NCI-H146 treated with DMSO at 0.1 percent for 48 hours (cell line): ENCODE measurements at regions not wholly inside any gene's neighbourhood (a gene's known extent, or its start where the extent isn't known, plus 50 kb on each side); places are given as distances from the start of the nearest gene placed in this dataset.

Experiments used
- DNase-seq: peaks from one replicate; lab custom pipeline; 2025; ENCODE audit not compliant: unreplicated experiment; lab: John Stamatoyannopoulos, UW

DNA sequence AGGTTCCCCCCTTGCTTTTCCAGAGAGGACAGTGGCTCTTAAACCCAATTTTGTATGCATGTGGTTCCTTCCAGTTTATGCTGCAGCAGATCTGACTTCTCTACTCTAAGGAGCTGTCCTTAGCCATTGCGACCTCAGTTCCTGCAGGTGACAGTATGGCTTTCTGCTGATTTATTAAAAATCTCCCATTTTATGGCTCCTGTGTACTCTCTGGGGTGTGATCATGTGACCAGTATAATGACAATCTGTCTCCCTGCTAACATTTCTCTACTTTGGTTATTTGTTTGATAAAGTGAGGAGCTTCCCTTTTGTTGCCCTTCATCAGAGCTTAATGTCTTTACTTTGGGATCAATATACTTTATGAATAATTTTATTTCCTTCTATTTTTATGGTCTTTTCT lies 148.7 kb upstream of the VRK2 start:
- no peak for DNase-seq

- no peak for DNase-seq
Observed at GRCh38 chr2:57899898-57900297, 146.7 kb upstream of the VRK2 start.

DNA sequence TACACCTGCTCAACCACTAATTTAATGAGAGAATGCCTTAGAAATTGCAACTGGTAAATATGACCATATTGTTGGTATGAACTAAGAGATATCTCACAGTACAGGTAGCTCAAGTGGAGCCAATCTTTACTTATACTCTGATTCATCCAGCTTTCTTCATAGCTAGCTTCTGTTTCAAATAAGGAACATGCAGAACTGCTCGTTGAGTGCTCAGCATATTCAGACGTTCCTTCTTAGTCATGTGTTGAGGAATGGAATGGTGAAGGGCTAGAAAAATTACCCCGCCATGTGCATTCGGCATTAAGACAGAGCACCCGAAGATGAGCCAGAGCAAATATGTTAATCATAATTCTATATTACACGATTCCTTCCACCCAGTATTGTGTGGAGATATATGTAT lies 144.0 kb upstream of the VRK2 start:
- DNase-seq = no peak

DNA sequence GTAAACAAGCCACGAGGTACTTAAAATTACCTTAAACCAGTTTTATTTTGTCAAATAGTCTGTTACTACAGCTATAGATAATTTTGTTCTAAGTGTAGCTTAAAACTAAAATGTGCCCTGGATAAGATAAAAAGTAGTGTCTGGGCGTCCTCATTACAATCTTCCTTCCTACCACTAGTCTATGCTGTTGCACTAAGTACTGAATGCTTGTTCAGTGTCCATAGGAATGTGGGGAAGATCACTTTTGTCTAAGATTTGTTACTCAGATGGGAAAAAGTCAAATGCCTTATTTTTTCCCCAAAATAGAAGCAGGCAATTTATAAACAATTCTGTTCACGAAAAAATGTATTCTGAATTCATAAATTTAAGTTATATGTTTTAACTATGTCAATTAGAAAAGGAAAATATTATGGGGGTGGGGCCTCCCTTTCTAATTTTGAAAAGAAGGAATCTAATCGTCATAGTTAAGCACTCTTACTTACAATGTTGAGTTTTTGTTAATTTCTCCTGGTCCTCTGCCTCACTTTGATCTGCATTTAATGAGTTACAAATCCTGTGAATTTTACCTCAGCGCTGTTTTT lies 140.4 kb upstream of the VRK2 start:
- DNase-seq = peak; percentile 49

DNA sequence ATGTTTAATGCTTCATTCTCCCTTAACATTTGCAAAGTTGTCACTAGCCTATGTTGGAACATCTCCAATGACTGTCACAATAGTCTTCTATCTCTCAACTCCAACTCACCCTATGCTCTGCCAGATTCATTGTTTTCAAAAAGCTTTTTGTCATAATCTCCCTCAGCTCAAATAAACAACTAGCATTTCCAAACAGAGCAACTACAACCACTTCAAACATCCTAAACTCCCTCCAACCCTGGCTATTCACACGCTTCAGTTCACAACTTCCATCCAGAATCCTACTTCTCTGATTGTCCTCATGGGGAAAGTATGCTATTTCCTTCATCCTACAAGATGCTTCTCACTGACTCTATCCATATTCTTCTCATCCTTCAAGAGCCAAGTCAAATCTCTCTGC lies 139.2 kb upstream of the VRK2 start:
- DNase-seq = no peak

DNA sequence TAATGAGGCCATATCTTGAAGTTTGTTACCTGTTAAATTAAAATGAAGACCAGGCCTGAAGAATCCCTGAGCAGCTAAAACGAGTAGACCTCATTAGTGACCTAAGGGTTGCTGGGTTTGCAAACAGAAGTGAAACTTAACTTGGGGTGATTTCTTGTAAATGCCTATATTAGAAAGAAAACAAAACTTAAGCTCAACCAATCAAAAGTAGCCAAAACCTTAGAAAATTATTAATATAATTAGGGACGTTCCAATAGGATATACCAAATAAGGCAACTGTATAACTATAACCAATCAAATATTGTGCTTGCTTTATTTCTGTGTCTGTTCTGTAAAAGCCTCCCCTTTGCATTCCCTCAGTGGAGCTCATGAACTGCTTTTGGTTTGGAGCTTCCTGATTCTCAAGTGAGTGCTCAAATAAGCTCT lies 137.9 kb upstream of the VRK2 start:
- no peak for DNase-seq

DNA sequence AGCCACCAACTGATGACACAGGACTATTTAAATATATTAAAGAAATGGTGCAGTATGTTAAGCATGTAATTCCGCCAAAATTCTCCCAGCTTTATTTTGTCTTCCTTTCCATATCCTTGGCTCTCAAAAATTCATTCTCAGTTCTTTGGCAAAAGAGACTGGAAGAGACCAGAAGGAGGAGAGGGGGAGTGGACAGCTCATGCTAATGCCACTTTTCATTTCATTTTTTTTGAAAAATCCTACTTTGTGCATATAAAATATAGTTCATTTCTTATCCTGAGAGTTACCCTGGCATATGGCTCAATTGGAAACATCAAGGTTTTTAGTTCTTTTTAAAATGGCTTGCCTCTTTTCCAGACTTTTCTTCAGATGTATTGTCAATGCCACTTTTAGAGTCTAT lies 128.5 kb upstream of the VRK2 start:
- no peak for DNase-seq

DNA sequence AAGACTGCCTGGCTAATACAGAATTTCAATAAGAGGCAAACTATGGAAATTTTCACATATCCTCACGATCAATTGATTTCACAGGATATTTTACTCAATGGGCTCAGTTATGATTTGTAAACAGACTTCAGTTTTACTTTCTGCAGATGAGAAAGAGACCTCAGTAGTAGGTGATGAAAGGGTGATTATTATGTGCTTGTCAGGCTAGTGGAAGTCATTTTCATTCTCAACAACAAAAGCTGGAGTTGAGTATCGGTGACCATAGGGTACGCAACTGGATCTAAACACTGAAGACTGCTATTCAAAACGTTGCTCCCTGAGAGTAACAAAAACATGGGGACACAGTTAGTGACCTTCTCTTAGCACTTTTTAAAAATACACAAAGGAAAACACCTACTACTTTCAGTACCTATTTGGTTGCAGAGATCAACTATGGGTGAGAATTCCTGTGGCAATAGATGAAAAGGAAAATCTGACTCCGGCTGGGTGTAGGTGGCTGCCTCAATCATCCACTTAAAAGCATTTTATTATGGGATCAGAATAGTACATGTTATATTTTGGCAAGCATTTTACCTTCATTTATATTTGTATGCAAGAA lies 126.2 kb upstream of the VRK2 start:
- DNase-seq = no peak

DNA sequence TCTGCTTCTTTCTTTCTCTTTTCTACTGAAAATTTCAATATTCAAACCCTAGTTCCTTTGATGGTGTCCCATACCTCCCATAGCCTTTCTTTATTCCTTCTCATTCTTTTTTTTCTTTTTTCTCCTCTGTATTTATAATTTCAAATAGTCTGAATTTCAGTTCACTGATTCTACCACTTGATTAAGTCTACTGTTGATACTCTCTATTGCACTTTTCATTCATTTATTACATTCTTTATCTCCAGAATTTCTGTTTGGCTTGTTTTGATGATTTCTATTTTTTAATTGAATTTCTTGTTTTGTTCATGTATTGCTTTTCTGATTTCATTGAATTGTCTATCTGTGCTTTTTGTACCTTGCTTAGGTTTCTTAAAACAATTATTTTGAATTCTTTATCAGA lies 111.9 kb upstream of the VRK2 start:
- no peak for DNase-seq

- no peak for DNase-seq
Observed at GRCh38 chr2:57936216-57936615, 110.4 kb upstream of the VRK2 start.

- no peak for DNase-seq
Observed at GRCh38 chr2:57937456-57937855, 109.2 kb upstream of the VRK2 start.

- no peak for DNase-seq
Observed at GRCh38 chr2:57941816-57942215, 104.8 kb upstream of the VRK2 start.

DNA sequence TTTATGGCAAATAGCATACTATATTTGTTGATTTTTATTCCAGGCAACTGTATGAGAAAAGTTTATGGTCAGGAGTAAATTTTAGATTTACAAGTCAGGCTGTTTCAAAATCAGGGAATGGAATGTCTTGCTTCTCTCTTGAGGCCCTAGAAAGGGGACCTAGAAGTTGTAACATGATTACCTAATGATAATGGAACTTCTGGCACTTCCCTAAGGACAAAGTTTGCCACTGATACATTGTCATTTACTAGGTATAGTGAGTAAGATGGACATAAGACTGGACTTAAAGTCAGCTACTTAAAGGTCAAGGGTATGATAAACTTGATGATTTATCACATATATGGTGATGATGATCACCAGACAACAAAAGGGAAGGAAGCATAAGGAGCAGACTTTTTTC lies 103.3 kb upstream of the VRK2 start:
- no peak for DNase-seq

GRCh38 chr2:57947398-57947797 lies 99.2 kb upstream of the VRK2 start:
- DNase-seq = peak; percentile 8

DNA sequence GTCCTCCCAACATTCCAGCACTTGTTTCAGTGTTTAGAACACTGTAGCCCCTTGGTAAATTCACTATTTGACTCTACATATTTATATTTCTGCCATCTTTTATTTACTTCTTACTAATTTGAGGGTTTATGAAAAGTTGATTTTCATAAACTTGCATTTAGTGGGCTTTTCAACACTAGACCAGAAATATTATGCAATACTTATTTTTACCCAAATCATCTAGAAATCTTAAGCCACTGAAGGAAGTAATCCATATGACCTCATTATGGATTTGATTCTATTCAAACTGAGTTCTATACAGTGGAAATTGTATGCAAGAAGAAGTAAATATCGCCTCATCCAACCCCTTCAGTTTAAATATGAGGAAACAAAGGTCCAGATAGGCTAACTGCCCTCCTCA lies 92.6 kb upstream of the VRK2 start:
- no peak for DNase-seq

DNA sequence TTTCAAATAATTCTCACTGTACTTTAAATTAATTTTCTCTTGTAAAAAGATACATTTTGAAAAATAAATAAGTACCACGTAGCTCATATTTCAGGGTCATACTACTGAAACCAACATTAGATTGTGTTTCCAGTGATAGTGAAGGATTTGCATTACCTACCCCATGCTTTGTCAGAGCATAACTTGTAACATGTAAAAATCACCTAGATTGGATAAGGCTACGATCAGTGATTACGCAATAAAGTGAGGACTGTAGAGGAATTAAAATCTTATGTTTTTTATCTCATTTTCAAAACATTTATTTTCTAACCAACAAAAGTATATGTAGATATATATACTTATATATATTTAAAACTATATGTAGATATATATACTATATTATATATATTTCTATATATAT lies 89.4 kb upstream of the VRK2 start:
- no peak for DNase-seq

- peak; percentile 94 for DNase-seq
Observed at GRCh38 chr2:57959390-57959789, 87.2 kb upstream of the VRK2 start.

DNA sequence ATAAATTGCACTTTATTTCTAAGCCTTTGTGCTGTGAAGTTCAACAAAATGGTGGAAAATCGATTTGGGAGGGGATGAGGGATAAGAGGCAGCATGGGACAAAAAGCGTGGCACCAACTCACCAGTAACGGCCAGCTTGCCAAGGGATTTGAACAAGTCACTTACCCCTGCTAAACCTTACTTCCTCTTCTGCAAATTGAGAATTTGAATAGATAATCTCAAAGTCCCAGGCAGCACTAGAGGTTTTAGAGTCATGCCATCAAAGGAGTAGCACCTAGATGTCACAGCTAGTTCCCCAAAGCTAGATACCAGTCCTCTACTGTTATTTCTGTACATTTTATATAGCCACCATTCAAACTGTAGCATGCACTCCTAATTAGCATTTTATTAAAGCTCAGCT lies 83.7 kb upstream of the VRK2 start:
- DNase-seq = no peak

- DNase-seq = no peak
Observed at GRCh38 chr2:57965219-57965618, 81.4 kb upstream of the VRK2 start.

- DNase-seq = no peak
Observed at GRCh38 chr2:57965961-57966360, 80.6 kb upstream of the VRK2 start.

DNA sequence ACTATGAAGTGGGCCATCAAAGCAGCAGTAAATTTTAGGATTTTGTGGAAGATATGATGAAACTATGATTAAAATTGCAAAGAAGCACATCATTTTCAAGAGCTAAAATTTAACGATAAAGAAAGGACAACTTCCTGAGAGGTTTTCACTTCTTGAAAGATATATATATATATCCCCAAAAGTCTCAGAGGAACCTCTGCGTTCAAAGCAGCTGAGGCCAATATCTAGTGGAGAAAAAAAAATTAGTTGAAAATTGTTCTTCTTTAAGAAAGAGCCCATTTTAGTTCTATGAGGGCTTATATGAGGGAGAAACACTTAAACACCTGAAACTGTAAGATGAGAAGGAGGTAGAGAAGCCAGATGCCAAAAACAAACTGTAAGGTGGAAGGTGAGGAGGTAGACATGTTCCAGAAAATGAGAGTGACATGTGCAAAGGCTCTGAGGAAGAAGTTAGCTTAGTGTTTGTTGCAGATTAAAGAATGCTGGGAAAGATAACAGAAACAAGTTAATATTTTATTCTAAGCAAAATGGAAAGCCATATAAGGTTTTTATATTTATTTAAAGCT lies 72.9 kb upstream of the VRK2 start:
- DNase-seq = no peak

DNA sequence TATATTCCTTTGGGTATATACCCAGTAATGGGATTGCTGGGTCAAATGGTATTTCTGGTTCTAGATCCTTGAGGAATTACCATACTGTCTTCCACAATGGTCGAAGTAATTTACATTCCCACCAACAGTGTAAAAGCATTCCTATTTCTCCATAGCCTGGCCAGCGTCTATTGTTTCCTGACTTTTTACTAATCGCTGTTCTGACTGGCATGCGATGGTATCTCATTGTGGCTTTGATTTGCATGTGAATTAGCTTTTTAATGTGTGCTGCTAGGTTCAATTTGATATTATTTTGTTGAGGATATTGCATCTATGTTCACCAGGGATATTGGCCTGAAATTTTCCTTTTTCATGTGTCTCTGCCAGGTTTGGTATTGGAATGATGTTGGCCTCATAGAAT lies 67.4 kb upstream of the VRK2 start:
- DNase-seq = no peak
